COLO668 (cell line): ENCODE measurements at regions not wholly inside any gene's neighbourhood (a gene's known extent, or its start where the extent isn't known, plus 50 kb on each side); places are given as distances from the start of the nearest gene placed in this dataset.
A peak's percentile ranks its signal among the peaks of the same experiment; 100 is the strongest.

Experiments used
- DNase-seq: peaks from one replicate; lab custom pipeline; 2025; ENCODE audit not compliant: unreplicated experiment; lab: John Stamatoyannopoulos, UW

DNA sequence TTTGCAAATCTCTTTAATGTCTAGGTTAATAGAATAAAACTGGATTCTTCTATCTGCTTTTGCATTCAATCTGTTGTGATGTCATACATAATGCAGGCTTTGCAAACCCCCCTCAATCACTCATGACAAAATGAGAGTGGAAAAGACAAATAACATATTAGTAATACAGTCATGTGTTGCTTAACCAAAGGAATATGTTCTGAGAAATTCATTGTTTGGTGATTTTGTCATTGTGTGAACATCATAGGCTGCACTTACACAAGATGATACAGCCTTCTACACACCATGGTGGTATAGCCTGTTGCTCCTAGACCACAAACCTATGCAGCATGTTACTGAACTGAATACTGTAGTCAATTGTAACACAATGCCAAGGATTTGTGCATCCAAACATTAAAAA is 87.3 kb upstream of the SEC61G start:
- DNase-seq, result no peak

DNA sequence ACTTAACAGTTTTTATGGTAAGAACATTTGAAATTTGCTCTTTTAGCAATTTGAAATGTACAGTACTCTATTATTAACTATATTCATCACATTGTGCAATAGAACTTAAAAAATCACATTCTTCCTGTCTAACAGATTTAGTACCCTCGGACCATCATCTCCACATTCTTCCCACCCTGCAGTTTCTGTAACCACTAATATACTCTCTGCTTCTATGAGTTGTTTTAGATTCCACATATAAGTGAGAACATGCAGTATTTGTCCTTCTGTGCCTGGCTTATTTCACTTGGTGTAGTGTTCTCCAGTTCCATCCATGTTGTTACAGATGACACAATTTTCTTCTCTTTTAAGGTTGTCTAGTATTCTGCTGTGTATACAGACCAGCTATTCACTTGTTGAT is 88.9 kb upstream of the SEC61G start:
- no peak for DNase-seq

DNA sequence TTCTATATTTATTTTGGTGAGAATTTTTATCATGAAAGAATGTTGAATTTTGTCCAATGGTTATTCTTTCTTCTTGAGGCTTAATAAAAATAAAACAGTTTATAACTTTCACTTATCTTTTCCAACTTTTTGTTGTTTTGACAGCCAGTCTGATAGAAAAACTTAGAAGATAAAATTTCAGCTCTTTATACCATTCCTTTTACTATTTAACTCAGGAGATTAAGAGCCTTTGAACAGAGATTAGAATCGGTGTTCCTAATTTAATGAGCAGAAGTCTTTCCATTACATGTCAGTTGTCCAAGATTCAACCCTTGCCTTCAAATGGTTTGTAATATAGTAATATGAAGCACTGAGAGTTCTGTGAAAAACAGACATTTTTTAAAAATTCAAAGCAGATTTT is 97.8 kb upstream of the SEC61G start:
- DNase-seq, result no peak

DNA sequence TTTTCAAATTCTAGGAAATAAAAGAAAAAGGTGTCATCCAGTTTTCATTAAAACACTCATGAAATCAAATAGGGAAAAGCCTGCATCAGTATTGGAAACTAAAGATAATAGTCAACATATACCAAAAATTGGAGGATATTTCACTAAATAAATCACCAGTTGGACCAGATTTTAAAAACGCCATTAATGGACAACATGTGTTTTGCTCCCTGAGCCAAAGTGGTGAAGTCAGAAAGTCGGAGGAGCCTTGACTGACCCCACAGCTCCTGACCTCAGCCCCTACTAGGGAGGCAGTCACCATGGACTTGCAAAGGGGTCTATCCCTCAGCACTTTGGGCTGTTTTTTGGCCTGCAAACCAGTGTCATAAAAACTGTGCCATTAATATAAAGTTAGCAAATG is 98.3 kb upstream of the SEC61G start:
- no peak for DNase-seq

DNA sequence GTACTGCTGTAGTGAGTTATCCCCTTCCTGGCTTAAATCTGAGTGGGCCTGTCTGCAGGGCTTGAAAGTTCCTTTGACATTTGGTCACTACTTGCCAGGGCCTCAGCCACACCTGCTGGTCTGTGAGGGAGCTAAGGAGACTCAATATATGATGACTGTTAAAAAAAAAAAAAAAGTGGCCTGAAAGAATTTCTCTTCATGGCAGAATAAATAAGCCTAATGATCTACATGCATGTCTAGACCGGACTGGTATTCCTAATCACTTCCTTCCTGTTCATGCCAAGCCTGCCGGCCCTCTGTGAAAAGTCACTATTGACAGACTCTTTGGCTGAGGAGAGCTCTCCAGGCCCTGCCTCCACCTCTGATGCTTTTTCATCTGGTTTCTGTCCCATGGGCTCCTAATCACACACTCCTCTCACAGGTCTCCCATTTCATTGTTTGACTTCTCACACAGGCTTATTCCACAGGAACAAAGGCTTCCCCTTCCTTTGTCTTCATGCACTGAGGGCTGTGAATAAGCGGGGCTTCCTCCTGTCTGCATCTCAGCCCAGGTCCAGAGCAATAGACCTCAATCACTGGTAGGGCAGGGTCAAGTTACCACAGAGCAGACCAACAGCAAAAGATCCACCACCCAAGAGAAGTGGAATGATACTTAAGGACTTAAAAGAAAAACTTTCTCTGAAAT is 99.1 kb upstream of the SEC61G start:
- DNase-seq, result peak; percentile 76

DNA sequence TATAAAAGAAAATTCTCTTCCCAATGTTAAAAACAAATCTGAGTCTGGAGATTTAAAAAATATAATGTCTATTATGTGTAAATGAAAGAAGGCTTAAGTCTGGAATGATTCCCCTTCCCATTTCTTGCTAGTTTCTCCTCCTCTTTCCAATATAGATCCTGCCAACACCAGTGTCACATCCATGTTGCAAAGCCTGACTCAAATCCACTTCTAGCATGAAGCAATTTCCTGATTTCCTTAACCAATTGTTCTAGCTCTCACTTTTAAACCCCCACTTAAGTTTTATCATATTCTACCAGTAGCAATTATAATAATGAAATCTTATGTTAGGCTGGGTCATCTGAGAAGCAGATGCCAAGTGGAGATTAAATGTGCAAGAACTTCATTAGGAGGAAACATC is 100.1 kb upstream of the SEC61G start:
- DNase-seq, result no peak

DNA sequence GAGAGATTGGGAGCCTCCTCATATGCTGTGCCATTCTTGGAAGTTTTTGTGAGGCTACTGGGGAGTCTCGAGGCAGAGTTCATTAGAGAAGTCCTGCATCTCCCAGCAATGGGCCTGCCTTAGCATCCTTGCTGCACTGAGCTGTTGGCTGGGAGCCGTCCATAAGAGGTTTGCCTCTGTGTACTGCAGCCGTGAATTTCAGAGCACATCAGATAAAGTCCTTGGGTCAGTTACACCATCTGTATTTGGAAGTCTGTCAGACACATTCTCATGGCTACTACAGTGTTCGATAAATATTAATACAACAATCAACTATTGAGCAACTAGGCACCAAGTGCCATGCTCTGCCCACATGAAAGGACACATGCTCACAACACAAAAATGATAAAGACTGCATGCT is 100.5 kb upstream of the SEC61G start:
- no peak for DNase-seq

DNA sequence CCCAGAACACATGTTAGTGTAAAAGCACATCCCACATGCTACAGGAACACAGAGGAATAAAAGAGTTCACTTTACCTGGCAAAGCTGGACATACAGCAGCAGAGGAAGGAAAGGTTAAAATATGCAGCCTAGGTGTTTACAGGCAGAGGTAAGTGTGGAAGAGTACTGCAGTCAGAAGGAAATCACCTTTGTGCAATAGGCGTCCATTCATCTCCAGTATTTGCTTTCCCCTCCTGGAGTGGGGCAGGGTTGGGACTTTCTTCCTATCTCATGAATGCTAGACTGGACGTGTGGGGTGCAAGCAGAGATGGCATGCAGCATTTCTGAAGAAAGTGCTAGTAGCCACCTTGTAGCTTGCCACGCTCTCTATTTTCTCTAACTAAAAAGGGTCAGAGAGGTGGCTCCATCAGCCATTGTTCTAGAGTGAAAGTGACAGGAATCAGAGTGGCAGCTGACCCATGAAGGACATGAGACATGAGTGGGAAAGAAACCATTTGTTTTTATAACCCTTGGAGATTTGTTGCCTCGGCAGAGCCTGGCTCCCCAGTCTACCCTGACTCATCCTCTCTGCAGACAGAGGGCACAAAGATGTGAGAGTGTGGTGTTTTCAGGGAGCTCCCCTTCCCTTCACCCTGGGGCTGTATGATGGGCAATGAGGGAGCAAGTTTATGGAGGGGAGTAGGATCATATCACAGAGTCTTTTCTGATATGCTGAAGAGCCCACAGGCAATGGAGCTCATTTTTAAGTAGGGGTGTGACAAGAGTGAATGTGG is 101.2 kb upstream of the SEC61G start:
- no peak for DNase-seq

DNA sequence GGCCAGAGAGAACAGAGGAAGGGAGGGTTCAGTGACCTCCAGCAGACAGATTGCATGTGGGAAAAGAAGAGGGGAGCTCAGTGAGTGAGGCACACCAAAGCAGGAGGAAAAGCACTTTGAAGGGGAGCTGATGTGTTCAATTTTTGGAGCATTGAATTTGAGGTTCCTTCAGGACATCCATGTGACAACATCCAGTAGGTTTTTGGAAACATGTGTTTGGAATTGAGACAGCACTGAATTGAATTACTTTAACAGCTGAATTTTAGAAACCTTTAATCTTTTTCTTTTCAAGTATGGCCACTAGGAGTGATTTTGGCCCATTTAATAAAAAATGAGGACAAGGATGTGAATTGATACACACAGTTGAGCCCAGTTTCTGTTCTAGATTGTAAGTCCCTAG is 101.8 kb upstream of the SEC61G start:
- DNase-seq, result no peak

DNA sequence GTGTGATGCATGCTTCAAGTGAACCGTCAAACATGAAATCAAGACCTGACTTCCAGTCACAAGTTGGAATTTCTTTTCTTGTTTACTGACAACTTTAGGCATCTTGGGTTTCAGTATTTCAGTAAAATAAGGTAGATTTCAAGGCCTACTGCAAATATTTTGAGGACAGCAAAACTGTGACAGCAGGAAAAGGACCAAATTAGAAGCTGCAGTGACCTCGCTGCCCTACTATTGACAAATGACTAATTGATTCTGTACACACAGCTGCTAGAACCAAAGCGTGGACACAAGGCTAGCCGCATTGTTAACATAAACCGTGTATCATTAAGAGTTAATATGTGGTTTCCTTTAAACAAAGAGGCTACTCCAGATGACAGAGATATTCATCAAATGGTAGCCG is 105.7 kb upstream of the SEC61G start:
- DNase-seq, result peak; percentile 53

DNA sequence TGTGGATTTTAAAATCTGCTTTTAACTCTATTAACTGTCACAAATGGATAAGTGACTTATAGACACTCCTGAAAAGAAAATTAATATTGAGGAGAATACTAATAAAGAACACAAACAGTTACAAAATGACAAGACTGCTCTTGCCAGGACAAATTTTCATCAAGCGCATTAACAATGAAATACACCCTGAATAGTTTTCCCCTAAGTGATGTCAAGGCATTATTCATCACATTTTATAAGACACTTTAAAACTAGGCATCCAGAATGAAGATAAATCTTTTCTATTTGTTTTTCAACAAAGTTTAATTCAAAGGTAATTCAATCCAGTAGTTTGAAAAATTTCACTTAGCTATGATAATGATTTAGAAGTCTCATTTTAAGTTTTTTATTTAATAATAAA is 110.5 kb upstream of the SEC61G start:
- DNase-seq, result no peak

DNA sequence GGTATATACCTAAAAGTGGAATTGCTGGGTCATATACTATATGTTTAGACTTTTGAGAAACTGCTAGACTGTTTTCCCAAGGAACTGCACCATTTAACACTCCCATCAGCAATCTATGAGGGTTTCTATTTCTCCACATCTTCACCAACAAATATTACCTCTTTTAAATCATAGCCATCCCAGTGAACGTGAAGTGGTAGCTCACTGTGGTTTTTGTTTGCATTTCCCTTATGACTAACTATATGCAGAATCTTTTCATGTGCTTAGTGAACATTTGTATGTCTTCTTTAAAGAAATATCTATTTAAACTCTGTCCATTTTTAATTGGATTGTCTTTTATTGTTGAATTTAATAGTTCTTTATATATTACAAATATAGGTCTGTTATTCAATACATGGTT is 115.8 kb upstream of the SEC61G start:
- no peak for DNase-seq

DNA sequence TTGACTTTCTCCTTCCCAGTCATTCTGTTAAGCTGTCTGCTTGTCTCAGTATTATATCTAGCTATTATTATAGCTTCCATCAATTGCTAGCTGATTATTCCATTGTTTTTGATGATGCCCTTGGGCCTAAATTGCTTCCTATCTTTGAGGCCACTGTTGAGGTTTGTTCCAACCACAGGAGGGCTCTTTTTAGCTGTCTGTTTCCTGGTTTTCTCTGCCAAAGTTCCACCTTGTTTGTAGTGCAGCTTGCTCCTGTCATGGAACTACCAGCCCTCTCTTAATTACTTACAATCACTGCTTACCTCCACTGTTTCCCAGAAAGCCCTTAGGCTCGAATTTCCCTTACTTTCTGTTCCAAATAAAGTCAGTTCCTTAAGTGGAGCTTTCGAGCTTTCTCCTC is 118.7 kb upstream of the SEC61G start:
- DNase-seq, result no peak

DNA sequence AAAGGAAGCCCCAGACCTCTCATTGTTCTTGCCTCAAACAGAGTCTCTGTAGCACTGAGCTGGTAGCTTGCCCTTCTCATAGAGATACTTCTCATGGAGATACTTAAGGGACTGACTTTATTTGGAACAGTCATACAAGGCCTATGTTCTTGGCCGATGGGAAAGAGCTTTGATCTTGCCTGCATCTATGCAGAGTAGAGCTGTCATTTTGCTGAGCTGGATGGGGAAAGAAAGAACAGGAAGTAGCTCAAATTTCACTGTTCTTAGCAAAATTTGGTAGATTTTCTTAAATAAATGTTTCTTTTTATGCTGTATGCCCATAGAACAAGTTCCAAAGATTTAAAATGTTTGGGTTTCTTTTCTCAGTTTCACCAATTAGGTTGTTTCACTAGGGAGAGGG is 119.3 kb upstream of the SEC61G start:
- no peak for DNase-seq

DNA sequence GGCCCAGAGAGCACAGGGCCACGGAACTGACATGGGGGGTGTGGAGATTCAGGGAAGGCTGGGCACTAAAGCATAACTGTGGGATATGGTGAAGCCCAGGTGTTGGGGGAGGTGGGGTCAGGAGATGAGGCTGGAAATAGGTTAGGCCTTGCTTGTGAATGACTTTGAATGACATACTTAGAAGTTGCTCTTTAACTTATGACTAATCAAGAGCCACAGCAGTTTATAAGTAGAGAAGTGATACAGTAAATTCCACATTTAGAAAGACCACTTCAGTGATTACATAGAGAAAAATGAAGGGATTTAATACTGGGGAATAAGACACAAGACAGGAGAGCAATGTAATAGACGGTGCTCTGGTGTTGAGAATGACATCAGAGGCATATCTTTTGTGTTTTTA is 120.8 kb upstream of the SEC61G start:
- DNase-seq, result no peak

DNA sequence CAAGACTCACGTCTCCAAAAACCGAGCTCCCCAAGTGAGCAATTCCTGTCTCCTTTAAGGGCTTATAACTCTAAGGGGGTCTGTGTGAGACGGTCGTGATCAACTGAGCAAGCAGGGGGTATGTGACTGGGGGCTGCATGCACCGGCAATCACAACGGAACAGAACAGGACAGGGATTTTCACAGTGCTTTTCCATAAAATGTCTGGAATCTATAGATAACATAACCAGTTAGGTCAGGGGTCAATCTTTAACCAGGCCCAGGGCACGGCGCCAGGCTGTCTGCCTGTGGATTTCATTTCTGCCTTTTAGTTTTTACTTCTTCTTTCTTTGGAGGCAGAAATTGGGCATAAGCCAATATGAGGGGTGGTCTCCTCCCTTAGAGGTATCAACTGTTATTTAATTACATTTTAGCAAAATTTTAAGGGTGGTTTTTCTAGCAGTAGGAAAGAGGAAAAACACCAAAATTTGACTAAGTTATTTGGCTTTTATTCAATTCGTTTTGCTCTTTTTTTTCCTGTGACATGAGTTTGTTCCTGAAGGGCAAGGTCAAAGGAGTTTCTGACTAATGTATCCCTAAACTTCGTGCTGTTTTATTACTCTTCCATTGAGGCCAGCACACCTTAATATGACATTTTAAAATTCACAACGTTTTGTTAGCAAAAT is 121.4 kb upstream of the SEC61G start:
- DNase-seq, result no peak

DNA sequence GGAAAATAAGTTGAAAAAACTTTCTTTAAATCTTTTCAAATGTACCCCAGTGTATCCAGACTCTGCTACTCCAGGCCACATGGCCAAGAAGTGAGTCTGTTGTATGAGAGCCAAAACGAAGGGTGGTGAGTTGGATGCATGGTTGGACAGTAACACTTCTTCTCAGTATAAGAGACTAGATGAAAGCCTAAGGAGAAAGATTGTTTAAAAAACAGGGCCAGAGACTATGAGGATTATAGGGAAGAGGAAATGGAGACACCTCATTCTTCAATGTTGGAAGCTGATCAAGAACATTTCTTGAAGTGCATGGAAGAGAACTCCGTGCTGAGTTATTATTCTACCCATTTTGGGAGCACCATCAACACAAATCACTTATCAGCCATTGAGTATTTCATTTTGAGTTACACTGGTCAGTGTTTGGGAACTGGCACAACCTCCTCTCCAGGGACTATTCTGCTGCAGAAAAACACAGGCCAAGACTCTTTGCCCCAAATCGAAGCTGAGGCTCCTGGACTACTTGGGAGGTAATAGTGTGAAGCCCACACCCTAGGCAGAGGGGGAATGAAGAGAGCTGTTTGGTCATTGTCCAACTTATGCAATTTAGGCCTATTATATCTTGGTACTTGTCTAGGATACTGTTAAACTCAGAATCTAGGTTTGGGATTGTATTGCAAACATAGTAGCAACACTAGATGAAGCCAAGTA is 123.0 kb upstream of the SEC61G start:
- no peak for DNase-seq

DNA sequence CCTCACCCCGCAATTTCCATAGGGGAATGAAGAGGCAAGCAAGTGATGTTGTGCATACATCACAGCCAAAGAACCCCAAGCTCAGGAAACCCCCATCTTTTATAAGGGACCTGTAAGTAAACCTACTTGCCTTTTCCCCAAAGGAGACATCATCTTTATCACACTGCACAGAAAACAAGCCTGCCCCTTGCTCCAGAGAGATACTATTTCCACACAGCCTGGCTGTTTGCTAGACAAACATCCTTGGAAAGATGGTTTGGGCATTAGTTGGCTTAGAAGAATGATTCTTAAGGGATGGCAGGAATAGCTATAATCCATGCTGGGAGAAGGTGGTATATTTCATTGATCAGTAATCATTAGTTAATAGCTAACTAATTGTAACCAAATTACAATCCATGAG is 123.7 kb upstream of the SEC61G start:
- DNase-seq, result no peak

DNA sequence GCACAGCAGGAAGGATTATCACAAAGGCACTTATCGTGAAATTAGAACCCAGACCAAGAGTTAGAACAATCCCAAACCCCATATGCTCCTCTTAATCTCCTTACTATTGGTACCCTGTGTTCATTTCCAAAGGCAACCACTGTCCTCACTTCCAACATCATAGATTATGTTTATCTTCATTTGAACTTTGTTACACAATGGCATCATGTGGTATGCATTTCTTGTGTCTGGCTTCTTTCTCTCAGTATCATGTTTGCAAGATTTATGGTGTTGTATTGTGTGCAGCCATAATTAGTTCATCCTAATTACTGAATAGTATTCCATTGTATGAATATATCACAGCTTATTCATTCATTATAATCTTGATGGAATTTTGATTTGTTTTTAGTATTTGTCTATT is 124.6 kb upstream of the SEC61G start:
- DNase-seq, result no peak

DNA sequence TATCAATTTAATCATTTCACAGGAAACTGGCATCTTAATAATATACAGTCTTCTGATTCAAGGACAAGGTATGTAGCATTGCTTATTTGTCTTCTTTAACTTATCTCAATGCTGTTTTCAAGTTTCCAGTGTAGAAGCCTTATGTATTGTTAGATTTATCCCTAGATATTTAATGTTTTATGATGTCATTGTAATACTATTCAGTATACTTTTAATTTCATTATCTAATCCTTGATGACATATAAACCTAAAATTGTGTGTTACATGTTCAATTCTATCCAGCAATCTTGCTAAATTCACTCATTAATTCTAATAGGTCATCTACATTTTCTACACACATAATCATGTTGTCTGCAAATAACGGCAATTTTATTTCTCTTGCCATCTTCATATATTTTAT is 126.3 kb upstream of the SEC61G start:
- no peak for DNase-seq

DNA sequence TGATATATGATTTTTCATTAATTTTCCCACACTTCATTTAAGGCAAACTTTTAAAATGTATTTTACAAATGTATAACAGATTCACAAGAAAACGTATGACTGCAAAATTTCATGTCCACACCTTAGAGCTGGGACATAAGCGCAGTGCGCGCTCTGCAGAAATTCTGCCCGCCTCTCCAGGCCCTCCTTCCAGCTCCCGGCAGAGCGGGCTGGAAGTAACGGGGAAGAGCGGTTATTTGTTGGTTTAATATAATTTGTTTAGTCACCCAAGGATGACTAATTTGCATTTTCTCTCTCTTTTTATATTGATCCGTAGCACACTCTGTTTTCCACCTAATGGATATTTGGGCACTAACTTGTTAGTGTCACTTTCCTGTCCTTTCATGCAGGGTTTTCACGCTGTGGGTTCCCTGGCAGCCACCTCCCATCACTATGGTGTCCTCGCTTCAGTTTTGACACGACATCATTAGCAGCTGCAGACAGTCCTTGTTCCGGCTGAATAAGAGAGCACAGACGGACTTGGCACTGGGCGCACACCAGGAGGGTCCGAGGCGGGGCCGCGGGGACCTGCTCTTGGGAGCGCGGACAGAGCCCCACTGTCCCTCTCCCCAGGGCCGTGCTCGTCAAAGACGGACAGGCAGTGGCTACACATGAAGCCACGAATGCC is 129.2 kb upstream of the SEC61G start:
- DNase-seq, result no peak
